ENCODE measurements at regions not wholly inside any gene's neighbourhood (a gene's known extent, or its start where the extent isn't known, plus 50 kb on each side); places are given as distances from the start of the nearest gene placed in this dataset.
"Not testable (repeated sequence)": the region's sequence is repeated elsewhere in the genome, so short reads cannot be mapped to it uniquely, and the experiment has no call there.

- intact Hi-C loops (cut with micrococcal nuclease), result no loop called here
- Histone ChIP-seq H3K4me1 (ENCODE audit: insufficient read depth, low read length) (no peaks in the 10 kb centered on the region), H3K36me3 (ENCODE audit: insufficient read depth, low read length) (no peaks in the 10 kb centered on the region), H3K27me3 (ENCODE audit: insufficient read depth, low read length) (no peaks in the 10 kb centered on the region), H3K27ac (ENCODE audit: low read depth, low read length) (no peak overlapping the region), H3K4me3 (ENCODE audit: low read length in 2 of 2) (no peak overlapping the region), H3K9me3 (ENCODE audit: control insufficient read depth in 1 of 2, low read length in 2 of 2) (no peaks in the 10 kb centered on the region)
- Mint-ChIP-seq H3K4me3 (no peak overlapping the region), H3K27me3 (peaks cover 0 to 5% of the 10 kb centered on the region in 2 donors), H3K4me1 (peaks cover 0 to 2% (median 0%) of the 10 kb centered on the region in 4 donors), H3K36me3 (no peaks in the 10 kb centered on the region), H3K9me3 (peaks cover 0 to 3% (median 0%) of the 10 kb centered on the region in 8 donors), H3K27ac (no peak overlapping the region)
- DNase-seq, result no peak
- CTCF ChIA-PET (ENCODE audit: partially characterized antibody), result no interaction called here
- POLR2A ChIA-PET (ENCODE audit: partially characterized antibody), result no interaction called here
Observed at GRCh38 chr1:233722212-233722979, 108.5 kb downstream of the KCNK1 start.

GRCh38 chr1:233723387-233723786 lies 109.5 kb downstream of the KCNK1 start:
- H3K36me3 ChIP-seq (ENCODE audit: insufficient read depth, low read length), result no peaks in the 10 kb centered on the region
- peaks cover 0 to 3% of the 10 kb centered on the region in 2 donors for H3K27me3 Mint-ChIP-seq
- H3K36me3 Mint-ChIP-seq, result no peaks in the 10 kb centered on the region
- intact Hi-C loops (cut with micrococcal nuclease), result no loop called here
- peaks cover 0 to 3% (median 0%) of the 10 kb centered on the region in 8 donors for H3K9me3 Mint-ChIP-seq
- no peaks in the 10 kb centered on the region for H3K4me1 ChIP-seq (ENCODE audit: insufficient read depth, low read length)
- peaks cover 0 to 2% (median 0%) of the 10 kb centered on the region in 4 donors for H3K4me1 Mint-ChIP-seq
- no peak for DNase-seq
- H3K27ac ChIP-seq (ENCODE audit: low read depth, low read length), result no peak overlapping the region
- H3K27me3 ChIP-seq (ENCODE audit: insufficient read depth, low read length), result no peaks in the 10 kb centered on the region
- no peak overlapping the region for H3K27ac Mint-ChIP-seq
- no peak overlapping the region for H3K4me3 ChIP-seq (ENCODE audit: low read length in 2 of 2)
- H3K9me3 ChIP-seq (ENCODE audit: control insufficient read depth in 1 of 2, low read length in 2 of 2), result no peaks in the 10 kb centered on the region
- ChIA-PET CTCF (ENCODE audit: partially characterized antibody) (interaction anchor here (1.2 kb wide), 1 partner anchor 8 kb away, joined by 3 read pairs; no protein-coding TSS in a partner anchor), POLR2A (ENCODE audit: partially characterized antibody) (no interaction called here)
- H3K4me3 Mint-ChIP-seq, result no peak overlapping the region

- H3K36me3 Mint-ChIP-seq; POLR2A ChIA-PET (ENCODE audit: partially characterized antibody); intact Hi-C loops (cut with micrococcal nuclease); H3K27ac Mint-ChIP-seq; H3K4me1 Mint-ChIP-seq; H3K9me3 Mint-ChIP-seq; H3K27me3 Mint-ChIP-seq; H3K36me3 ChIP-seq (ENCODE audit: insufficient read depth, low read length); DNase-seq; H3K27me3 ChIP-seq (ENCODE audit: insufficient read depth, low read length); H3K4me1 ChIP-seq (ENCODE audit: insufficient read depth, low read length); H3K27ac ChIP-seq (ENCODE audit: low read depth, low read length); H3K4me3 Mint-ChIP-seq; H3K4me3 ChIP-seq (ENCODE audit: low read length in 2 of 2); H3K9me3 ChIP-seq (ENCODE audit: control insufficient read depth in 1 of 2, low read length in 2 of 2): not testable (repeated sequence)
- CTCF ChIA-PET (ENCODE audit: partially characterized antibody), result interaction anchor here (1.2 kb wide), 1 partner anchor 8 kb away, joined by 3 read pairs; no protein-coding TSS in a partner anchor
Observed at GRCh38 chr1:233724131-233724631, 110.3 kb downstream of the KCNK1 start.

GRCh38 chr1:233725423-233725822 lies 111.5 kb downstream of the KCNK1 start:
- Mint-ChIP-seq H3K36me3 (no peaks in the 10 kb centered on the region), H3K4me1 (peaks cover 0 to 2% (median 0%) of the 10 kb centered on the region in 4 donors), H3K4me3 (no peak overlapping the region), H3K9me3 (peaks cover 0 to 3% (median 0%) of the 10 kb centered on the region in 8 donors), H3K27me3 (peaks cover 0 to 3% of the 10 kb centered on the region in 2 donors), H3K27ac (no peak overlapping the region)
- CTCF ChIA-PET (ENCODE audit: partially characterized antibody), result no interaction called here
- H3K4me3 ChIP-seq (ENCODE audit: low read length in 2 of 2), result no peak overlapping the region
- no peaks in the 10 kb centered on the region for H3K27me3 ChIP-seq (ENCODE audit: insufficient read depth, low read length)
- POLR2A ChIA-PET (ENCODE audit: partially characterized antibody), result no interaction called here
- DNase-seq, result no peak
- intact Hi-C loops (cut with micrococcal nuclease), result no loop called here
- no peak overlapping the region for H3K27ac ChIP-seq (ENCODE audit: low read depth, low read length)
- no peaks in the 10 kb centered on the region for H3K4me1 ChIP-seq (ENCODE audit: insufficient read depth, low read length)
- no peaks in the 10 kb centered on the region for H3K9me3 ChIP-seq (ENCODE audit: control insufficient read depth in 1 of 2, low read length in 2 of 2)
- H3K36me3 ChIP-seq (ENCODE audit: insufficient read depth, low read length), result no peaks in the 10 kb centered on the region

- intact Hi-C loops (cut with micrococcal nuclease), result no loop called here
- H3K27ac Mint-ChIP-seq, result no peak overlapping the region
Observed at GRCh38 chr1:233728721-233729120, 114.8 kb downstream of the KCNK1 start.

GRCh38 chr1:233730380-233730779 lies 116.5 kb downstream of the KCNK1 start:
- Mint-ChIP-seq H3K4me1 (no peaks in the 10 kb centered on the region), H3K27ac (no peak overlapping the region), H3K27me3 (peaks cover 0 to 6% of the 10 kb centered on the region in 2 donors), H3K36me3 (no peaks in the 10 kb centered on the region), H3K4me3 (no peak overlapping the region), H3K9me3 (no peaks in the 10 kb centered on the region)
- Histone ChIP-seq H3K4me1 (ENCODE audit: insufficient read depth, low read length) (no peaks in the 10 kb centered on the region), H3K27ac (ENCODE audit: low read depth, low read length) (no peak overlapping the region), H3K9me3 (ENCODE audit: control insufficient read depth in 1 of 2, low read length in 2 of 2) (no peaks in the 10 kb centered on the region), H3K27me3 (ENCODE audit: insufficient read depth, low read length) (no peaks in the 10 kb centered on the region), H3K4me3 (ENCODE audit: low read length in 2 of 2) (no peak overlapping the region), H3K36me3 (ENCODE audit: insufficient read depth, low read length) (no peaks in the 10 kb centered on the region)
- ChIA-PET POLR2A (ENCODE audit: partially characterized antibody) (no interaction called here), CTCF (ENCODE audit: partially characterized antibody) (no interaction called here)
- intact Hi-C loops (cut with micrococcal nuclease), result no loop called here
- no peak for DNase-seq

More at GRCh38 chr1:233728721-233729120, 114.8 kb downstream of the KCNK1 start:
- Histone ChIP-seq H3K4me3 (ENCODE audit: low read length in 2 of 2) (no peak overlapping the region), H3K27me3 (ENCODE audit: insufficient read depth, low read length) (no peaks in the 10 kb centered on the region), H3K36me3 (ENCODE audit: insufficient read depth, low read length) (no peaks in the 10 kb centered on the region), H3K27ac (ENCODE audit: low read depth, low read length) (no peak overlapping the region), H3K4me1 (ENCODE audit: insufficient read depth, low read length) (no peaks in the 10 kb centered on the region), H3K9me3 (ENCODE audit: control insufficient read depth in 1 of 2, low read length in 2 of 2) (no peaks in the 10 kb centered on the region)
- H3K4me3 Mint-ChIP-seq, result no peak overlapping the region
- CTCF ChIA-PET (ENCODE audit: partially characterized antibody), result no interaction called here
- no peaks in the 10 kb centered on the region for H3K9me3 Mint-ChIP-seq
- POLR2A ChIA-PET (ENCODE audit: partially characterized antibody), result no interaction called here
- H3K36me3 Mint-ChIP-seq, result no peaks in the 10 kb centered on the region
- no peaks in the 10 kb centered on the region for H3K4me1 Mint-ChIP-seq
- no peak for DNase-seq
- H3K27me3 Mint-ChIP-seq, result peaks cover 0 to under 1% of the 10 kb centered on the region in 2 donors

GRCh38 chr1:233730809-233731208 lies 116.9 kb downstream of the KCNK1 start:
- Histone ChIP-seq H3K4me3 (ENCODE audit: low read length in 2 of 2) (no peak overlapping the region), H3K27ac (ENCODE audit: low read depth, low read length) (no peak overlapping the region), H3K27me3 (ENCODE audit: insufficient read depth, low read length) (no peaks in the 10 kb centered on the region), H3K9me3 (ENCODE audit: control insufficient read depth in 1 of 2, low read length in 2 of 2) (no peaks in the 10 kb centered on the region), H3K4me1 (ENCODE audit: insufficient read depth, low read length) (no peaks in the 10 kb centered on the region), H3K36me3 (ENCODE audit: insufficient read depth, low read length) (no peaks in the 10 kb centered on the region)
- no peak overlapping the region for H3K4me3 Mint-ChIP-seq
- no peak overlapping the region for H3K27ac Mint-ChIP-seq
- ChIA-PET POLR2A (ENCODE audit: partially characterized antibody) (no interaction called here), CTCF (ENCODE audit: partially characterized antibody) (interaction anchor here (1.4 kb wide), 1 partner anchor 7 kb away, joined by 3 read pairs; no protein-coding TSS in a partner anchor)
- intact Hi-C loops (cut with micrococcal nuclease), result no loop called here
- H3K9me3 Mint-ChIP-seq, result no peaks in the 10 kb centered on the region
- H3K27me3 Mint-ChIP-seq, result peaks cover 0 to 8% of the 10 kb centered on the region in 2 donors
- no peak for DNase-seq
- no peaks in the 10 kb centered on the region for H3K4me1 Mint-ChIP-seq
- no peaks in the 10 kb centered on the region for H3K36me3 Mint-ChIP-seq

All from CD4-positive, alpha-beta memory T cell (primary cell).